ENCODE measurements at regions not wholly inside any gene's neighbourhood (a gene's known extent, or its start where the extent isn't known, plus 50 kb on each side); places are given as distances from the start of the nearest gene placed in this dataset.

- no peak for DNase-seq
- H3K9me3 ChIP-seq: no peaks in the 10 kb centered on the region
- H3K36me3 ChIP-seq (replicated peaks in 1 of 2; ENCODE audit: control insufficient read depth in 1 of 2, insufficient read depth in 2 of 2, low read length in 1 of 2): no peaks in the 10 kb centered on the region
- no peaks in the 10 kb centered on the region for H3K27me3 ChIP-seq (ENCODE audit: insufficient read depth)
- H3K27ac ChIP-seq (ENCODE audit: low read depth in 2 of 2, low read length in 1 of 2): no peak overlapping the region
- H2AFZ ChIP-seq (ENCODE audit: low read depth): no peak overlapping the region
- H3F3A ChIP-seq (replicated peaks; ENCODE audit: insufficient read depth): no peaks in the 10 kb centered on the region
- CTCF ChIA-PET: interaction anchor here (0.6 to 1.9 kb wide), 2 partner anchors 16 to 20 kb away, joined by 3 to 7 read pairs; no protein-coding TSS in a partner anchor
- WGBS (ENCODE audit: low lambda C conversion rate): 8% methylated on average over 4 of the region's 4 CpGs
- H3K9me2 ChIP-seq: no peaks in the 10 kb centered on the region
- no peak overlapping the region for H3K4me2 ChIP-seq
- no peak overlapping the region for H3K9ac ChIP-seq
- POLR2A ChIA-PET: no interaction called here
- no peaks in the 10 kb centered on the region for H4K20me1 ChIP-seq (ENCODE audit: insufficient read depth)
- H3K79me2 ChIP-seq (ENCODE audit: insufficient read depth): no peaks in the 10 kb centered on the region
- no peak overlapping the region for H3K4me3 ChIP-seq (ENCODE audit: low read depth in 2 of 2, low read length in 1 of 2)
- no peaks in the 10 kb centered on the region for H3K4me1 ChIP-seq (ENCODE audit: control insufficient read depth in 1 of 2, insufficient read depth in 2 of 2, low read depth in 1 of 2, low read length in 1 of 2)
- TF ChIP-seq SMC3 (IDR thresholded peaks at IDR 0.05; ENCODE audit: low read depth, low read length): no peak
- no peak for TF ChIP-seq NRF1 (IDR thresholded peaks at IDR 0.05; ENCODE audit: low read depth, low read length)
Measured at GRCh38 chr1:165052936-165053335, 303.6 kb downstream of the LMX1A start.

- Histone ChIP-seq H3K4me1 (ENCODE audit: control insufficient read depth in 1 of 2, insufficient read depth in 2 of 2, low read depth in 1 of 2, low read length in 1 of 2) (no peaks in the 10 kb centered on the region), H3K36me3 (replicated peaks in 1 of 2; ENCODE audit: control insufficient read depth in 1 of 2, insufficient read depth in 2 of 2, low read length in 1 of 2) (no peaks in the 10 kb centered on the region), H4K20me1 (ENCODE audit: insufficient read depth) (no peaks in the 10 kb centered on the region), H3K9ac (no peak overlapping the region), H3F3A (replicated peaks; ENCODE audit: insufficient read depth) (no peaks in the 10 kb centered on the region), H3K4me2 (no peak overlapping the region), H2AFZ (ENCODE audit: low read depth) (no peak overlapping the region), H3K9me3 (no peaks in the 10 kb centered on the region), H3K79me2 (ENCODE audit: insufficient read depth) (no peaks in the 10 kb centered on the region), H3K27me3 (ENCODE audit: insufficient read depth) (no peaks in the 10 kb centered on the region), H3K4me3 (ENCODE audit: low read depth in 2 of 2, low read length in 1 of 2) (no peak overlapping the region), H3K27ac (ENCODE audit: low read depth in 2 of 2, low read length in 1 of 2) (no peak overlapping the region), H3K9me2 (no peaks in the 10 kb centered on the region)
- ChIA-PET POLR2A (no interaction called here), CTCF (interaction anchor here (0.6 to 1.9 kb wide), 2 partner anchors 16 to 21 kb away, joined by 3 to 7 read pairs; no protein-coding TSS in a partner anchor)
- WGBS (ENCODE audit: low lambda C conversion rate): 41% methylated on average over 4 of the region's 4 CpGs
- DNase-seq: no peak
- TF ChIP-seq MEF2A (IDR thresholded peaks at IDR 0.05; ENCODE audit: borderline replicate concordance, low read depth) (no peak), NFIC (IDR thresholded peaks at IDR 0.05; ENCODE audit: borderline replicate concordance) (no peak), NRF1 (IDR thresholded peaks at IDR 0.05; ENCODE audit: low read depth, low read length) (no peak), RCOR1 (IDR thresholded peaks at IDR 0.05; ENCODE audit: low read length) (no peak), TCF12 (IDR thresholded peaks at IDR 0.05) (no peak)
Measured at GRCh38 chr1:165052431-165052830, 304.1 kb downstream of the LMX1A start.

- H2AFZ ChIP-seq (ENCODE audit: low read depth): no peak overlapping the region
- CTCF ChIA-PET: interaction anchor here (1.3 kb wide), 1 partner anchor 25 kb away, joined by 5 read pairs; no protein-coding TSS in a partner anchor
- DNase-seq: no peak
- no peak for TF ChIP-seq EP300 (IDR thresholded peaks at IDR 0.05; ENCODE audit: borderline replicate concordance in 1 of 2, low read depth in 1 of 2, low read length in 1 of 2)
- no peak for TF ChIP-seq CHD2 (IDR thresholded peaks at IDR 0.05; ENCODE audit: low read length, partially characterized antibody)
- no peak for TF ChIP-seq POLR2AphosphoS5 (IDR thresholded peaks at IDR 0.05; ENCODE audit: low read depth, low read length)
- no peak for TF ChIP-seq ELF1 (IDR thresholded peaks at IDR 0.05)
- no peak for TF ChIP-seq RXRA (IDR thresholded peaks at IDR 0.05; ENCODE audit: borderline replicate concordance, low read depth)
- TF ChIP-seq REST (IDR thresholded peaks at IDR 0.05; ENCODE audit: low read depth, low read length): no peak
- no peak for TF ChIP-seq MEF2A (IDR thresholded peaks at IDR 0.05; ENCODE audit: borderline replicate concordance, low read depth)
- no peak for TF ChIP-seq GABPA (IDR thresholded peaks at IDR 0.05; ENCODE audit: low read depth)
- no peak for TF ChIP-seq MAX (IDR thresholded peaks at IDR 0.05; ENCODE audit: low read depth)
- TF ChIP-seq RFX5 (IDR thresholded peaks at IDR 0.05; ENCODE audit: low read length): no peak
- no peak for TF ChIP-seq RCOR1 (IDR thresholded peaks at IDR 0.05; ENCODE audit: low read length)
- TF ChIP-seq TCF12 (IDR thresholded peaks at IDR 0.05): no peak
- no peak for TF ChIP-seq ZBTB33 (IDR thresholded peaks at IDR 0.05; ENCODE audit: borderline replicate concordance, low read depth)
- TF ChIP-seq USF1 (IDR thresholded peaks at IDR 0.05; ENCODE audit: borderline replicate concordance, low read depth): no peak
Measured at GRCh38 chr1:165050246-165050645, 306.3 kb downstream of the LMX1A start.

More at GRCh38 chr1:165050246-165050645, 306.3 kb downstream of the LMX1A start:
- Histone ChIP-seq H3K9me2 (no peaks in the 10 kb centered on the region), H3K4me3 (ENCODE audit: low read depth in 2 of 2, low read length in 1 of 2) (no peak overlapping the region), H3K27ac (ENCODE audit: low read depth in 2 of 2, low read length in 1 of 2) (no peak overlapping the region), H3K36me3 (replicated peaks in 1 of 2; ENCODE audit: control insufficient read depth in 1 of 2, insufficient read depth in 2 of 2, low read length in 1 of 2) (no peaks in the 10 kb centered on the region), H3K9ac (no peak overlapping the region), H3K79me2 (ENCODE audit: insufficient read depth) (no peaks in the 10 kb centered on the region), H3K4me2 (no peak overlapping the region), H3K27me3 (ENCODE audit: insufficient read depth) (no peaks in the 10 kb centered on the region), H3F3A (replicated peaks; ENCODE audit: insufficient read depth) (no peaks in the 10 kb centered on the region), H3K9me3 (no peaks in the 10 kb centered on the region), H4K20me1 (ENCODE audit: insufficient read depth) (no peaks in the 10 kb centered on the region), H3K4me1 (ENCODE audit: control insufficient read depth in 1 of 2, insufficient read depth in 2 of 2, low read depth in 1 of 2, low read length in 1 of 2) (no peaks in the 10 kb centered on the region)
- 15% methylated on average over 5 of the region's 5 CpGs for WGBS (ENCODE audit: low lambda C conversion rate)
- POLR2A ChIA-PET: no interaction called here
